Smooth muscle cell (in vitro differentiated cells): ENCODE measurements at regions not wholly inside any gene's neighbourhood (a gene's known extent, or its start where the extent isn't known, plus 50 kb on each side); places are given as distances from the start of the nearest gene placed in this dataset.

ENCODE experiments used
- DNase-seq: peaks from one replicate; lab custom pipeline; 2025; ENCODE audit not compliant: unreplicated experiment; lab: John Stamatoyannopoulos, UW
- H2AFZ ChIP-seq: fragments of 200-600 bp; sonication (generic); 2 replicates; pipeline ENCODE4 v1.6.0; 2016; ENCODE audit warnings: antibody characterized with exemption, low read depth, mild to moderate bottlenecking
- H3F3A ChIP-seq: fragments of 200-600 bp; sonication (generic); 2 replicates; pipeline ENCODE4 v1.6.0; 2017; ENCODE audit warnings: antibody characterized with exemption, low read depth
- H3K27ac ChIP-seq: fragments of 200-600 bp; sonication (generic); 2 replicates; pipeline ENCODE4 v1.5.1; 2016; ENCODE audit warnings: low read depth, mild to moderate bottlenecking
- H3K27me3 ChIP-seq: fragments of 200-600 bp; sonication (generic); 2 replicates; pipeline ENCODE4 v1.6.1; 2016; ENCODE audit warnings: low read depth, mild to moderate bottlenecking
- H3K36me3 ChIP-seq: fragments of 200-600 bp; sonication (generic); 2 replicates; pipeline ENCODE4 v1.5.1; 2016; ENCODE audit warnings: low read depth
- H3K4me1 ChIP-seq: fragments of 200-600 bp; sonication (generic); 2 replicates; pipeline ENCODE4 v1.5.1; 2016; ENCODE audit warnings: low read depth
- H3K4me2 ChIP-seq: fragments of 200-600 bp; sonication (generic); 2 replicates; pipeline ENCODE4 v1.6.0; 2016; ENCODE audit warnings: mild to moderate bottlenecking
- H3K4me3 ChIP-seq: fragments of 200-600 bp; sonication (generic); 2 replicates; pipeline ENCODE4 v1.5.1; 2016; ENCODE audit warnings: mild to moderate bottlenecking
- H3K79me2 ChIP-seq: fragments of 200-600 bp; sonication (generic); 2 replicates; pipeline ENCODE4 v1.6.0; 2016; ENCODE audit warnings: low read depth, mild to moderate bottlenecking
- H3K9ac ChIP-seq: fragments of 200-600 bp; sonication (generic); 2 replicates; pipeline ENCODE4 v1.6.0; 2016; ENCODE audit warnings: low read depth
- H3K9me3 ChIP-seq: fragments of 200-600 bp; sonication (generic); replicated peaks from 2 replicates; pipeline ENCODE4 v1.5.1; 2016; ENCODE audit warnings: low read depth
- H4K20me1 ChIP-seq: fragments of 200-600 bp; sonication (generic); 2 replicates; pipeline ENCODE4 v1.6.0; 2016; ENCODE audit warnings: low read depth
- WGBS: methylation state at CpG from one replicate; pipeline ENCODE4 v1.1.7; 2016; ENCODE audit warnings: low lambda C conversion rate; 5-methylcytosine and 5-hydroxymethylcytosine counted together
- TF ChIP-seq, protein P1 (sequence below): fragments of 200-600 bp; sonication (generic); IDR thresholded peaks from 2 replicates; pipeline ENCODE4 v1.5.1; 2017; ENCODE audit warnings: borderline replicate concordance, mild to moderate bottlenecking, antibody characterized with exemption; ENCODE audit not compliant: insufficient read depth, poor library complexity, severe bottlenecking

DNA sequence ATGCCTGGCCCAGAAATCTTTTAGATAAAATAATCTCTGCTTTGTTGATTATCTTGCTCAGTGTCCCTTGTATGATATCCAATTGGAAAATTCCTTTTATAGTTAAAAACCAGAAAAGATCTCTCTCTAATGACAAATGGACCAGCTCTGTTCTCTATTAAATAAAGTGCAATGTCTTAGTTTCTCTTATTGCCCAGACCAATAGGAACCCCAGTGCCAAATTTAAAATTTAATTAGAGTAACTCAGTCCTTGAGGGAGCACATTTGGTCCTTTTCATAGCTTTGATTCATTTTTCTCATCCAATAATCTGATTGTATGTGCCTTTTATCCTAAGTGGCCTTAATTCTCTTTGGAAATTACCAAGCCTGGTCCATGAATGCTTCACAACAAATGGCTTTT is 158.9 kb upstream of the FOXK1 start:
- Histone ChIP-seq H3K36me3 (no peaks in the 10 kb centered on the region), H3K27ac (no peak overlapping the region), H3K79me2 (no peaks in the 10 kb centered on the region), H3K4me2 (no peak overlapping the region), H4K20me1 (no peaks in the 10 kb centered on the region), H3K9ac (no peak overlapping the region), H3K4me3 (no peak overlapping the region), H2AFZ (no peak overlapping the region), H3K4me1 (no peaks in the 10 kb centered on the region), H3F3A (no peaks in the 10 kb centered on the region), H3K9me3 (no peaks in the 10 kb centered on the region), H3K27me3 (no peaks in the 10 kb centered on the region)
- TF ChIP-seq, protein P1, sequence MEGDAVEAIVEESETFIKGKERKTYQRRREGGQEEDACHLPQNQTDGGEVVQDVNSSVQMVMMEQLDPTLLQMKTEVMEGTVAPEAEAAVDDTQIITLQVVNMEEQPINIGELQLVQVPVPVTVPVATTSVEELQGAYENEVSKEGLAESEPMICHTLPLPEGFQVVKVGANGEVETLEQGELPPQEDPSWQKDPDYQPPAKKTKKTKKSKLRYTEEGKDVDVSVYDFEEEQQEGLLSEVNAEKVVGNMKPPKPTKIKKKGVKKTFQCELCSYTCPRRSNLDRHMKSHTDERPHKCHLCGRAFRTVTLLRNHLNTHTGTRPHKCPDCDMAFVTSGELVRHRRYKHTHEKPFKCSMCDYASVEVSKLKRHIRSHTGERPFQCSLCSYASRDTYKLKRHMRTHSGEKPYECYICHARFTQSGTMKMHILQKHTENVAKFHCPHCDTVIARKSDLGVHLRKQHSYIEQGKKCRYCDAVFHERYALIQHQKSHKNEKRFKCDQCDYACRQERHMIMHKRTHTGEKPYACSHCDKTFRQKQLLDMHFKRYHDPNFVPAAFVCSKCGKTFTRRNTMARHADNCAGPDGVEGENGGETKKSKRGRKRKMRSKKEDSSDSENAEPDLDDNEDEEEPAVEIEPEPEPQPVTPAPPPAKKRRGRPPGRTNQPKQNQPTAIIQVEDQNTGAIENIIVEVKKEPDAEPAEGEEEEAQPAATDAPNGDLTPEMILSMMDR: no peak
- DNase-seq: no peak

DNA sequence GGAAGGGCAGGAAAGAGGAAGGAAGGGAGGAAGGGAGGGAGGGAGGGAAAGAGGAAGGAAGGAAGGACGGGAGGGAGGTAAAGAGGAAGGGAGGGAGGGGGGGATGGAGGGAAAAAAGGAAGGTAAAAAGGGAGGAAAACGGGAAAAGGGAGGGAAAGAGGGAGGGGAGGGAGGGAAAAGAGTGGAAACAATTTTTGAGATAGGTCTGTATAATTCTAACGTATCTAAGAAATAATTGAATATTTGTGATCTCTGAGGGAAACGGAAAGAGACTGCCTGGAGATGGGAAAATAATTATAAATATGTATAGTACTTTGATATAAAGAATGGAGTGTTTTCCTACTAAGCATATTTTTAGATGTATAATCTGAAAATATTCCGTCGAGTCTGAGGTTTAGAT is 158.2 kb upstream of the FOXK1 start:
- Histone ChIP-seq H2AFZ (no peak overlapping the region), H4K20me1 (no peaks in the 10 kb centered on the region), H3K27ac (no peak overlapping the region), H3K36me3 (no peaks in the 10 kb centered on the region), H3K4me2 (no peak overlapping the region), H3K27me3 (no peaks in the 10 kb centered on the region), H3F3A (no peaks in the 10 kb centered on the region), H3K9me3 (no peaks in the 10 kb centered on the region), H3K4me1 (no peaks in the 10 kb centered on the region), H3K79me2 (no peaks in the 10 kb centered on the region), H3K9ac (no peak overlapping the region), H3K4me3 (no peak overlapping the region)
- DNase-seq: no peak
- TF ChIP-seq, protein P1: no peak
- WGBS: 67% methylated on average over 5 of the region's 6 CpGs

DNA sequence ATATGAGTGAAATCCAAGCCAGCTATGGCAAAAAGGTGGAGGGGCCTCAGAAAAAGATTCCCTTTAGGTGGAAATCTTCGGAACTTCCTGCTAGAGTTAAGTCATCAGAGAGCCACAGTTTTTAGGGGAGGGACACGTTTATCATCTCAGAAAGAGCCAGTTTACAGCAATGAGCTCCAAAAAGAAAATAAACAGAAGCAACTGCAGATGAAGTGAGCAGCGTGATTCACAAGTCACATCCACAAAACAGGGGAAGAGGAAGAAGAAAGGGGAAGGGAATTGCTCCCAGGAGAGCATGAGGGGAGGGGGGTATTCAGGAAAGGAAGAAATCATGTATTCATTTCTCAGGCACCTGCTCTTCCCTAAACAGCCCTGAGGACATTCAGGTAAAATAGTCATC is 156.2 kb upstream of the FOXK1 start:
- WGBS: 61% methylated on average over 3 of the region's 3 CpGs
- H3K4me2 ChIP-seq: no peak overlapping the region
- H3K9me3 ChIP-seq: no peaks in the 10 kb centered on the region
- no peaks in the 10 kb centered on the region for H3K36me3 ChIP-seq
- TF ChIP-seq, protein P1: no peak
- no peaks in the 10 kb centered on the region for H3F3A ChIP-seq
- no peaks in the 10 kb centered on the region for H3K79me2 ChIP-seq
- no peak overlapping the region for H3K4me3 ChIP-seq
- no peak overlapping the region for H3K27ac ChIP-seq
- H2AFZ ChIP-seq: no peak overlapping the region
- H4K20me1 ChIP-seq: no peaks in the 10 kb centered on the region
- H3K4me1 ChIP-seq: no peaks in the 10 kb centered on the region
- H3K9ac ChIP-seq: no peak overlapping the region
- no peak for DNase-seq
- H3K27me3 ChIP-seq: no peaks in the 10 kb centered on the region

DNA sequence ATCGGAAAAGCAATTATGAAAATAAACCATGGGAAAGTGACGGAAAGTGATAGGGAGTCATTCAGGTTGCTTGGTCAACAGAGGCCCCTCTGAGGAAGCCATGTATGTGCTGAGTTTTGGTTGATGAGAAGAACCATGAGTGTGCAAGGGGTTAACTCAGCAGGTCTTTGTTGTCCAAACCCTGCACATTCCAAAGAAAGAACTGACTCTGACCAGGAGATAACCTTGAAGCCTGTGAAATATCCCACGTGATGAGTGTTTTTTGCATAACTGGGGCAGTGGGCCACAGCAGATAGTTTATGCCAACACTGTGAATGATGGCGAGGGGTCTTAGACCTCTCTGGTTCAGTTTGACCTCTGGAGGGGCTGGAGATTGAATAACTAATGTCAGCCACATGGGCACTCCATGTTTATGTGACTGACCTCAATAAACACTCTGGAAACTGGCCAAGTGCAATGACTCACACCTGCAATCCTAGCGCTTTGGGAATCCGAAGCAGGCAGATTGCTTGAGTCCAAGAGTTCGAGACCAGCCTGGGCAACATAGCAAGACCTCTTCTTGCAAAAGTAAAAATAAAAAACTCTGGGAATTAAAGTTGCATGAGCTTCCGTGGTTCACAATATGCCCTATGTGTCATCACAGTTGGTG is 154.0 kb upstream of the FOXK1 start:
- Histone ChIP-seq H3K4me1 (no peaks in the 10 kb centered on the region), H2AFZ (no peak overlapping the region), H3K36me3 (no peaks in the 10 kb centered on the region), H3K79me2 (no peaks in the 10 kb centered on the region), H4K20me1 (no peaks in the 10 kb centered on the region), H3K9ac (no peak overlapping the region), H3K4me2 (no peak overlapping the region), H3F3A (no peaks in the 10 kb centered on the region), H3K9me3 (no peaks in the 10 kb centered on the region), H3K4me3 (no peak overlapping the region), H3K27me3 (no peaks in the 10 kb centered on the region), H3K27ac (no peak overlapping the region)
- TF ChIP-seq, protein P1: no peak
- DNase-seq: no peak
- WGBS: 88% methylated on average over 8 of the region's 8 CpGs
